GM23338 (cell line): ENCODE measurements at regions not wholly inside any gene's neighbourhood (a gene's known extent, or its start where the extent isn't known, plus 50 kb on each side); places are given as distances from the start of the nearest gene placed in this dataset.

Experiments used
- CREB1 ChIP-seq: fragments of 250-450 bp; sonication (Bioruptor Pico); IDR thresholded peaks from 2 replicates; pipeline ENCODE4 v1.5.0; 2020; ENCODE audit warnings: low read depth, mild to moderate bottlenecking, moderate library complexity
- CTCF ChIP-seq, 2 experiments: fragments of 200-600 bp in 1 of 2; sonication (generic) in 1 of 2; conservative IDR thresholded peaks; 2 replicates each; pipeline versions ENCODE4 v1.5.1 to v1.6.1; 2016 to 2017; ENCODE audit warnings: antibody characterized with exemption in 2 of 2, low read depth in 2 of 2, mild to moderate bottlenecking in 2 of 2, moderate library complexity in 1 of 2
- EZH2 ChIP-seq: fragments of 200-600 bp; sonication (generic); IDR thresholded peaks from one replicate; pipeline ENCODE4 v1.8.0; 2017; ENCODE audit warnings: antibody characterized with exemption, mild to moderate bottlenecking, low read depth; ENCODE audit not compliant: unreplicated experiment
- REST ChIP-seq: IDR thresholded peaks from one replicate; pipeline ENCODE4 v1.6.1; 2018; ENCODE audit warnings: antibody characterized with exemption; ENCODE audit not compliant: unreplicated experiment

GRCh38 chr2:207239754-207240494 lies 74.2 kb upstream of the KLF7 start:
- TF ChIP-seq EZH2 (no peak), CTCF (conservative IDR thresholded peaks at IDR 0.05; ENCODE audit: low read depth in 2 of 2) (no peak), CREB1 (no peak), REST (no peak)
